ENCODE measurements at regions not wholly inside any gene's neighbourhood (a gene's known extent, or its start where the extent isn't known, plus 50 kb on each side); places are given as distances from the start of the nearest gene placed in this dataset.

DNA sequence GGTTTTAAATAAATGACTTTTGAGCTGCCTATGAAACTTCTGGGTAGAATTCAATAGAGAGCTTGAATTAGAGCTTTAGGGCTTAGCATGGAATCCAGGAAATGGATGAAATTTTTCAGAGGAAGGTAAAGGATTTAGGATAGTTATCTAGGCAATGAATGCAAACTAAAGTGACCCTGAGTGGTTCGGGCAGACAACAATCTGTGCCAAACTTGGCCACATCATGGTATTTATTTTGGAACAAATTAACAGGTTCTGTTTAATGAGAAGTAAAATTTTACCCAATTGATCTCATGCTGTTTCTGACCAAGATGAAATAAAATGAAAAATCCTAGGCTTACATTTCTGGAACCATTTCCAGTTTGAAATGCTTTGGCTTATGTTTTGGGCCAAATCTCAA, 934.4 kb downstream of the MAT2B start:
- Mint-ChIP-seq H3K4me3 (no peak overlapping the region), H3K9me3 (peaks cover 25% of the 10 kb centered on the region), H3K36me3 (ENCODE audit: insufficient read depth) (no peaks in the 10 kb centered on the region), H3K27me3 (no peaks in the 10 kb centered on the region), H3K4me1 (no peaks in the 10 kb centered on the region), H3K27ac (ENCODE audit: low read depth) (no peak overlapping the region)
- no peak for DNase-seq (ENCODE audit: low spot score in 2 of 2)
- no peak for ATAC-seq (replicated peaks; ENCODE audit: extremely low read depth, poor library complexity, severe bottlenecking)

- no peak overlapping the region for H3K4me3 Mint-ChIP-seq
- no peak overlapping the region for H3K27ac Mint-ChIP-seq (ENCODE audit: low read depth)
- ATAC-seq (replicated peaks; ENCODE audit: extremely low read depth, poor library complexity, severe bottlenecking), result no peak
- H3K27me3 Mint-ChIP-seq, result no peaks in the 10 kb centered on the region
- peaks cover 15% of the 10 kb centered on the region for H3K9me3 Mint-ChIP-seq
- no peaks in the 10 kb centered on the region for H3K36me3 Mint-ChIP-seq (ENCODE audit: insufficient read depth)
- no peaks in the 10 kb centered on the region for H3K4me1 Mint-ChIP-seq
- no peak for DNase-seq (ENCODE audit: low spot score in 2 of 2)
Observed at GRCh38 chr5:164449460-164449859, 944.0 kb downstream of the MAT2B start.

- Mint-ChIP-seq H3K4me3 (no peak overlapping the region), H3K4me1 (no peaks in the 10 kb centered on the region), H3K27ac (ENCODE audit: low read depth) (no peak overlapping the region), H3K9me3 (peaks cover 13% of the 10 kb centered on the region), H3K36me3 (ENCODE audit: insufficient read depth) (no peaks in the 10 kb centered on the region), H3K27me3 (no peaks in the 10 kb centered on the region)
- no peak for ATAC-seq (replicated peaks; ENCODE audit: extremely low read depth, poor library complexity, severe bottlenecking)
- DNase-seq (ENCODE audit: low spot score in 2 of 2), result no peak
Observed at GRCh38 chr5:164466033-164466432, 960.6 kb downstream of the MAT2B start.

DNA sequence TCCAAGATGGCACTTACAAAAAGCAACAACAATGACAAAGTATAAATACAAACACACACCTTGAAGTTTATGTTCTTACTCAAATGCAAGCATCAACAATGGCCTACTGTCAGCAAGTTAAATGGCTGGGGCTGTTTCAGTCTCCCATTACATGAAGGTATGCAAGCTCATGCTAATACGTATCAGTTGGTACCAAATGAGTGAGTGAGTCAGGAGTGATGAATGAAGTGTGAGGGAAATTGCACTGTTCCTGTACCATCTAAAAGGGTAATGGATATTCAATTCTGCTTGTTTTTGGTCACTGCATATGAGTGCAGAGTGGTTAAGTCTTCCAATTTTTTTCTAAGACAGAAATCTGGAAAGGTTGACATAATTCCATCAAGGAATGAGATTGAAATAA, 964.9 kb downstream of the MAT2B start:
- H3K27me3 Mint-ChIP-seq, result no peaks in the 10 kb centered on the region
- no peak overlapping the region for H3K4me3 Mint-ChIP-seq
- no peaks in the 10 kb centered on the region for H3K36me3 Mint-ChIP-seq (ENCODE audit: insufficient read depth)
- no peak for DNase-seq (ENCODE audit: low spot score in 2 of 2)
- H3K9me3 Mint-ChIP-seq, result peaks cover 11% of the 10 kb centered on the region
- ATAC-seq (replicated peaks; ENCODE audit: extremely low read depth, poor library complexity, severe bottlenecking), result no peak
- no peaks in the 10 kb centered on the region for H3K4me1 Mint-ChIP-seq
- H3K27ac Mint-ChIP-seq (ENCODE audit: low read depth), result no peak overlapping the region

DNA sequence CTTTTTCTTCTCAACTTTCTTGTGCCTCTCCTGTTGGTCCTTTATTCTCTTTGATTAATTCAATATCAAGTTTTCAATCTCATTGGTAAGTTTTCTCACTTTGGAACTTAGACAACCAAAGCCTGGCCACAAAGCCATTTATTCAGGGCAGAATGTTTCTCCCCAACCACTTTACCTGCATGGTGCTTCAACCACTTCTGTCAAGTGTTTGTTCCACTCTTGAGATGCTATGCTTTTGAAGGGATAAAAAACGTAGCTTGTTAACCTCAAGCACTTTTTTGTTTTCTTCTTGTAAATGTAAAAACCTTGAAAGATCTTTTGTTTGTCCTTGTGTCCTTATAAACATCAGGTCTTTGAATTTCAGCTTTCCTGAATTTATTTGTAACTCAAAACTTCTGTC, 966.7 kb downstream of the MAT2B start:
- Mint-ChIP-seq H3K27ac (ENCODE audit: low read depth) (no peak overlapping the region), H3K36me3 (ENCODE audit: insufficient read depth) (no peaks in the 10 kb centered on the region), H3K27me3 (no peaks in the 10 kb centered on the region)

GRCh38 chr5:164475339-164475977, 970.0 kb downstream of the MAT2B start:
- H3K27me3 Mint-ChIP-seq, result no peaks in the 10 kb centered on the region
- DNase-seq (ENCODE audit: low spot score in 2 of 2) (no peak), ATAC-seq (replicated peaks; ENCODE audit: extremely low read depth, poor library complexity, severe bottlenecking) (no peak)

More for the DNA sequence above, 966.7 kb downstream of the MAT2B start:
- DNase-seq (ENCODE audit: low spot score in 2 of 2) (no peak), ATAC-seq (replicated peaks; ENCODE audit: extremely low read depth, poor library complexity, severe bottlenecking) (no peak)
- Mint-ChIP-seq H3K4me1 (no peaks in the 10 kb centered on the region), H3K9me3 (peaks cover 17% of the 10 kb centered on the region), H3K4me3 (no peak overlapping the region)

GRCh38 chr5:164481270-164481669, 975.9 kb downstream of the MAT2B start:
- Mint-ChIP-seq H3K9me3 (peaks cover 21% of the 10 kb centered on the region), H3K4me3 (no peak overlapping the region), H3K27ac (ENCODE audit: low read depth) (no peak overlapping the region), H3K36me3 (ENCODE audit: insufficient read depth) (no peaks in the 10 kb centered on the region), H3K27me3 (no peaks in the 10 kb centered on the region), H3K4me1 (no peaks in the 10 kb centered on the region)
- no peak for DNase-seq (ENCODE audit: low spot score in 2 of 2)
- ATAC-seq (replicated peaks; ENCODE audit: extremely low read depth, poor library complexity, severe bottlenecking), result no peak

More at GRCh38 chr5:164475339-164475977, 970.0 kb downstream of the MAT2B start:
- Mint-ChIP-seq H3K27ac (ENCODE audit: low read depth) (no peak overlapping the region), H3K36me3 (ENCODE audit: insufficient read depth) (no peaks in the 10 kb centered on the region), H3K4me3 (no peak overlapping the region), H3K9me3 (peaks cover 23% of the 10 kb centered on the region), H3K4me1 (no peaks in the 10 kb centered on the region)

DNA sequence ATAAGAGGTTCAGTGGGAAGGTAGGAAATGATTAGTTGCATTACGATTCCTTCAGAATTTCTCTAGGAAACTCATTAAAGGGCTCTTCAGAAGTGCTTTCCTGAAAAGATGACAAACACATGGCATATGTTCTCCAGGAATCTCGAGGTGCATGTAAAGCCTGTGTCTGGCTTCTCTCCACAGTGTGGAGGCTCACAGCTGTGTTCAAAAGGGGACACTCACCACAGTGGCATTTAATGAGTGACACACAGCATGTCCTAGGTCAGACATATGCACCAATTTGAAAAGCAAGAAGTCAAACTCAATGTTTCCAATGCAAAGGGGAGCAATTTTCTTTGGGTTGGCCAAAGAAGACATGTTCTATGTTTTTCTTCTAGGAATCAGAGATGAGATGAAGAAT, 976.9 kb downstream of the MAT2B start:
- H3K27me3 Mint-ChIP-seq, result no peaks in the 10 kb centered on the region
- H3K9me3 Mint-ChIP-seq, result peaks cover 23% of the 10 kb centered on the region
- ATAC-seq (replicated peaks; ENCODE audit: extremely low read depth, poor library complexity, severe bottlenecking) (no peak), DNase-seq (ENCODE audit: low spot score in 2 of 2) (no peak)
- H3K27ac Mint-ChIP-seq (ENCODE audit: low read depth), result no peak overlapping the region
- no peaks in the 10 kb centered on the region for H3K36me3 Mint-ChIP-seq (ENCODE audit: insufficient read depth)
- no peaks in the 10 kb centered on the region for H3K4me1 Mint-ChIP-seq
- H3K4me3 Mint-ChIP-seq, result no peak overlapping the region

DNA sequence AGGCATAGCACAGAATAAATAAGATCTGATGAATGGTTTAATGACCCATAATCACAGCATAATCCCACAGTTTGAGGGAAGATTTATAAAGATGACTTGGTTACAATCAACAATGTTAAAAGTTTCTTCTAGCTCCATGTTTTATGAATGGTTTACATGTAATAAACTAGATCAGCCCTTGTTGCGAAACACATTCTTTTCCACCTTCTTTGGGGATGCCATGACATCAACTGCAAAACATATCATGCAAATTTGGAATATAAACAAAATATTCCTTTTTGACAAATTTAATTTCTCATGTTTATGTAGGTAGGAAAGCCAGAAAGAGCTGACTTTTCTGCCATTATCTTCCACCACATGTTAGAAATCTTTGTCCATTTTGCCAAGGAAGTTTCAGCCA, 979.5 kb downstream of the MAT2B start:
- ATAC-seq (replicated peaks; ENCODE audit: extremely low read depth, poor library complexity, severe bottlenecking) (no peak), DNase-seq (ENCODE audit: low spot score in 2 of 2) (no peak)
- H3K36me3 Mint-ChIP-seq (ENCODE audit: insufficient read depth), result no peaks in the 10 kb centered on the region
- peaks cover 32% of the 10 kb centered on the region for H3K9me3 Mint-ChIP-seq
- no peaks in the 10 kb centered on the region for H3K27me3 Mint-ChIP-seq
- no peak overlapping the region for H3K4me3 Mint-ChIP-seq
- H3K27ac Mint-ChIP-seq (ENCODE audit: low read depth), result no peak overlapping the region
- H3K4me1 Mint-ChIP-seq, result no peaks in the 10 kb centered on the region

- Mint-ChIP-seq H3K9me3 (peaks cover 25% of the 10 kb centered on the region), H3K4me3 (no peak overlapping the region), H3K27ac (ENCODE audit: low read depth) (no peak overlapping the region), H3K4me1 (no peaks in the 10 kb centered on the region), H3K27me3 (no peaks in the 10 kb centered on the region), H3K36me3 (ENCODE audit: insufficient read depth) (peaks cover 1% of the 10 kb centered on the region)
- ATAC-seq (replicated peaks; ENCODE audit: extremely low read depth, poor library complexity, severe bottlenecking), result no peak
- no peak for DNase-seq (ENCODE audit: low spot score in 2 of 2)
Observed at GRCh38 chr5:164487939-164488338, 982.5 kb downstream of the MAT2B start.

- no peaks in the 10 kb centered on the region for H3K9me3 Mint-ChIP-seq
- DNase-seq (ENCODE audit: low spot score in 2 of 2), result no peak
- no peaks in the 10 kb centered on the region for H3K4me1 Mint-ChIP-seq
- no peak overlapping the region for H3K27ac Mint-ChIP-seq (ENCODE audit: low read depth)
- H3K27me3 Mint-ChIP-seq, result no peaks in the 10 kb centered on the region
- H3K36me3 Mint-ChIP-seq (ENCODE audit: insufficient read depth), result no peaks in the 10 kb centered on the region
- H3K4me3 Mint-ChIP-seq, result no peak overlapping the region
- no peak for ATAC-seq (replicated peaks; ENCODE audit: extremely low read depth, poor library complexity, severe bottlenecking)
Observed at GRCh38 chr5:164497311-164498064, 992.1 kb downstream of the MAT2B start.

DNA sequence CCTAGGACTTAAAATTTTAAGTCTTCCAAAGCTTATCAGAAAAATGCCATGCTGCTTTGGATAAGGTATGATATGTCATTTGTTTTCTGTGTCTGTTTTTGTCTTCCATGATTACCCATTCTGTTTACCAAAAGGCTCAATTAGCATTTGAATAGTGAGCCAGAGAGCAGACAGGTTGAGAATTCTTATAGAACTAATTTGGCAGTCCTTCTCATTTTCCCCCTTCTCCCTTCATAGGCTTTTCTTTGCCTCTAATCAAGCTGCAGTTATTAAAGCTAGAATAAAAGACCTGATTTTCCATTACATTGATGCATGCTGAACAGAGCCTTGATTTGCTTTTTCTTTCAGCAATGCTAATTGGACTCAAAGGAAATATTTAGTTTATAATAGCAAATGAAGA, 993.0 kb downstream of the MAT2B start:
- ATAC-seq (replicated peaks; ENCODE audit: extremely low read depth, poor library complexity, severe bottlenecking), result no peak
- Mint-ChIP-seq H3K27me3 (no peaks in the 10 kb centered on the region), H3K9me3 (no peaks in the 10 kb centered on the region), H3K4me3 (no peak overlapping the region), H3K4me1 (no peaks in the 10 kb centered on the region), H3K36me3 (ENCODE audit: insufficient read depth) (no peaks in the 10 kb centered on the region), H3K27ac (ENCODE audit: low read depth) (no peak overlapping the region)
- DNase-seq (ENCODE audit: low spot score in 2 of 2), result no peak

DNA sequence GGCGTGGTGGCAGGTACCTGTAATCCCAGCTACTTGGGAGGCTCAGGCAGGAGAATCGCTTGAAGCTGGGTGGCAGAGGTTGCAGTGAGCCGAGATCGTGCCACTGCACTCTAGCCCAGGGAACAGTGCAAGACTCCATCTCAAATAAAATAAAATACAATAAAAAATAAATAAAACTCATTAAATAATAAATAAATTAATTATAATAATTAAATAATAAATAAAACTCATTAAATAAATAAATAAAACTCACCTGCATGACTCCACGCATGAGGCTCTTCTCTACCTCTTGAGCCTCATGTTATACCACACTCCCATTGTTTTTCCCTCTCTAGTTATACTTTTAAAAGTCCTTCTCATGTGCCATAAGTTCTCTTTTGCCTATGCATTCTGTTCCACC, 995.4 kb downstream of the MAT2B start:
- Mint-ChIP-seq H3K27ac (ENCODE audit: low read depth) (no peak overlapping the region), H3K4me1 (no peaks in the 10 kb centered on the region), H3K36me3 (ENCODE audit: insufficient read depth) (no peaks in the 10 kb centered on the region), H3K27me3 (no peaks in the 10 kb centered on the region), H3K9me3 (no peaks in the 10 kb centered on the region), H3K4me3 (no peak overlapping the region)
- DNase-seq (ENCODE audit: low spot score in 2 of 2) (no peak), ATAC-seq (replicated peaks; ENCODE audit: extremely low read depth, poor library complexity, severe bottlenecking) (no peak)
